ENCODE measurements at regions not wholly inside any gene's neighbourhood (a gene's known extent, or its start where the extent isn't known, plus 50 kb on each side); places are given as distances from the start of the nearest gene placed in this dataset.

- DNase-seq (ENCODE audit: low spot score) (no peak), ATAC-seq (no peak)
- Histone ChIP-seq H3K9me2 (ENCODE audit: insufficient read depth) (peaks cover 14% of the 10 kb centered on the region; the same call in 1 of the 2 replicates), H3K27ac (ENCODE audit: low read depth) (no peak overlapping the region), H3K4me1 (ENCODE audit: insufficient read depth) (no peaks in the 10 kb centered on the region), H2AFZ (no peak overlapping the region), H3K27me3 (ENCODE audit: insufficient read depth) (no peaks in the 10 kb centered on the region), H3K79me2 (replicated peaks; ENCODE audit: insufficient read depth) (no peaks in the 10 kb centered on the region), H4K20me1 (replicated peaks; ENCODE audit: insufficient read depth) (no peaks in the 10 kb centered on the region), H3F3A (replicated peaks; ENCODE audit: low read depth) (no peaks in the 10 kb centered on the region), H3K4me3 (no peak overlapping the region), H3K36me3 (ENCODE audit: insufficient read depth) (no peaks in the 10 kb centered on the region), H3K4me2 (no peak overlapping the region)
- TF ChIP-seq ZNF331 (CRISPR knock-in tag; IDR thresholded peaks at IDR 0.05; ENCODE audit: low read depth) (no peak), CREB1 (CRISPR knock-in tag; IDR thresholded peaks at IDR 0.05; ENCODE audit: low read depth) (no peak), REST (IDR thresholded peaks at IDR 0.05; ENCODE audit: unreplicated experiment) (no peak), JUNB (IDR thresholded peaks at IDR 0.05; ENCODE audit: unreplicated experiment) (no peak), EZH2 (IDR thresholded peaks at IDR 0.05; ENCODE audit: low read depth, unreplicated experiment) (no peak), POLR2AphosphoS5 (IDR thresholded peaks at IDR 0.05; ENCODE audit: low read depth) (no peak)
- H3K27me3 Mint-ChIP-seq (ENCODE audit: insufficient read depth, low read depth, poor library complexity) = no peaks in the 10 kb centered on the region
- H3K4me3 Mint-ChIP-seq = no peak overlapping the region
- no peaks in the 10 kb centered on the region for H3K4me1 Mint-ChIP-seq
- peaks cover 12% of the 10 kb centered on the region; the same call in 2 of the 3 replicates for H3K36me3 Mint-ChIP-seq (ENCODE audit: low read depth)
- H3K9me3 Mint-ChIP-seq = peaks cover 12% of the 10 kb centered on the region; the same call in 2 of the 3 replicates
- no peak overlapping the region for H3K27ac Mint-ChIP-seq
These were observed 189.1 kb downstream of the RAB28 start for GRCh38 chr4:13294961-13295605.

DNA sequence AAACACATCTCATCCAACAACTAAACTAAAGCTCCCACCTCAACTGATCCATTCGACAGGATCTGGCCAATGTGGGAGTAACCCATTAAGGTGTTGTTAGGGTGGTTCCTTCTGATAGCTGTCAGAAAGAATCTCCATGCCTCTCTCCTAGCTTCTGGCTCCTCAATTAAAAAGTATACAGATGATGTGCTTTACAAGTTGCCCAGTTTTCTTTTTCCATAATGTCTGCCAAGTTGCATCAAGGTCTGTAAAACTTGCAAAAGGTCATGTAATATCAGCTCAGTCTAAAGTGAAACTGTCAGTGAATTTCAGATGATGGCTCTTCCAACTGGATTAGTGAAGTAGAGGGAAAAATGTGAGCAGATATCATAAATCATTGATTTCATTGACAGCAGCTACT lies 191.8 kb downstream of the RAB28 start:
- no peak overlapping the region for H3K4me3 Mint-ChIP-seq
- Histone ChIP-seq H3K4me3 (no peak overlapping the region), H3K27me3 (ENCODE audit: insufficient read depth) (no peaks in the 10 kb centered on the region), H3F3A (replicated peaks; ENCODE audit: low read depth) (no peaks in the 10 kb centered on the region), H3K27ac (ENCODE audit: low read depth) (no peak overlapping the region), H3K4me2 (no peak overlapping the region), H3K79me2 (replicated peaks; ENCODE audit: insufficient read depth) (no peaks in the 10 kb centered on the region), H3K36me3 (ENCODE audit: insufficient read depth) (no peaks in the 10 kb centered on the region), H4K20me1 (replicated peaks; ENCODE audit: insufficient read depth) (no peaks in the 10 kb centered on the region), H3K9me2 (ENCODE audit: insufficient read depth) (peaks cover 12% of the 10 kb centered on the region; the same call in 1 of the 2 replicates), H2AFZ (no peak overlapping the region), H3K4me1 (ENCODE audit: insufficient read depth) (no peaks in the 10 kb centered on the region)
- ATAC-seq (no peak), DNase-seq (ENCODE audit: low spot score) (no peak)
- H3K36me3 Mint-ChIP-seq (ENCODE audit: low read depth) = peaks cover 5% of the 10 kb centered on the region; the same call in 1 of the 3 replicates
- TF ChIP-seq POLR2AphosphoS5 (IDR thresholded peaks at IDR 0.05; ENCODE audit: low read depth) (no peak), CTCF (conservative IDR thresholded peaks at IDR 0.05; ENCODE audit: low read depth in 2 of 2) (no peak), JUNB (IDR thresholded peaks at IDR 0.05; ENCODE audit: unreplicated experiment) (no peak), STAT1 (IDR thresholded peaks at IDR 0.05; ENCODE audit: unreplicated experiment) (no peak), NANOG (IDR thresholded peaks at IDR 0.05; ENCODE audit: borderline replicate concordance) (no peak), EZH2phosphoT487 (IDR thresholded peaks at IDR 0.05; ENCODE audit: unreplicated experiment) (no peak), CREB1 (CRISPR knock-in tag; IDR thresholded peaks at IDR 0.05; ENCODE audit: low read depth) (no peak), REST (IDR thresholded peaks at IDR 0.05; ENCODE audit: unreplicated experiment) (no peak)
- peaks cover 10% of the 10 kb centered on the region for H3K9me3 Mint-ChIP-seq
- H3K4me1 Mint-ChIP-seq = no peaks in the 10 kb centered on the region
- H3K27me3 Mint-ChIP-seq (ENCODE audit: insufficient read depth, low read depth, poor library complexity) = no peaks in the 10 kb centered on the region
- no peak overlapping the region for H3K27ac Mint-ChIP-seq
